HepG2 (cell line): ENCODE measurements at regions not wholly inside any gene's neighbourhood (a gene's known extent, or its start where the extent isn't known, plus 50 kb on each side); places are given as distances from the start of the nearest gene placed in this dataset.

ENCODE experiments used
- ATAC-seq: fragments of 200-7000 bp; cut with Tn5 transposase; 3 replicates; pipeline ENCODE4 v1.9.1; 2020; ENCODE audit warnings: mild to moderate bottlenecking, moderate library complexity
- BruUV-seq: library from RNA; stranded (reverse); fragments of 400-500 nt; replicated peaks from 2 replicates; lab custom pipeline; 2021; lab: Mats Ljungman, UMichigan
- CTCF ChIA-PET: fragments of 300-600 bp; formaldehyde crosslinking; extraction: SDS; loops from one replicate; lab custom pipeline; 2021; ENCODE audit warnings: low total read pairs, inconsistent platforms, low intra/inter-chr PET ratio; lab: Yijun Ruan, JAX
- POLR2A ChIA-PET: fragments of 350-600 bp; sonication (Branson Sonifier 250); formaldehyde crosslinking; loops from one replicate; lab custom pipeline; 2020; ENCODE audit warnings: antibody characterized with exemption, inconsistent platforms; lab: Yijun Ruan, JAX
- DNase-seq: peaks from one replicate; pipeline ENCODE4 v3.0.0-alpha.2; 2015; ENCODE audit warnings: low spot score
- FAIRE-seq: peaks from 3 replicates; lab custom pipeline; 2011; peaks lifted over from hg19 to GRCh38; lab: Jason Lieb, UNC
- H2AFZ ChIP-seq: one replicate; pipeline ENCODE4 v1.6.1; 2011; ENCODE audit warnings: low read length, inconsistent platforms
- H3K27ac ChIP-seq: fragments of 300-600 bp; 3 replicates; pipeline ENCODE4 v1.8.0; 2011; ENCODE audit warnings: mixed run types, mild to moderate bottlenecking, mixed read lengths, low read length, inconsistent platforms; ENCODE audit not compliant: insufficient read depth; ENCODE audit errors: extremely low read length
- H3K27me3 ChIP-seq, 2 experiments: fragments of 200-600 bp in 1 of 2; 2 replicates in 1 of 2; 3 replicates in 1 of 2; pipeline versions ENCODE4 v1.6.0 to v1.8.0; 2011; ENCODE audit warnings: low read length in 2 of 2, mild to moderate bottlenecking in 2 of 2, moderate library complexity in 2 of 2, inconsistent platforms in 1 of 2; ENCODE audit not compliant: insufficient read depth in 2 of 2, control insufficient read depth in 1 of 2
- H3K36me3 ChIP-seq, 2 experiments: fragments of 200-600 bp in 1 of 2; replicated peaks in 1 of 2; 2 replicates in 1 of 2; 3 replicates in 1 of 2; pipeline versions ENCODE4 v1.5.1 to v1.8.0; 2011; ENCODE audit warnings: low read length in 2 of 2, inconsistent platforms in 1 of 2; ENCODE audit not compliant: insufficient read depth in 2 of 2, control insufficient read depth in 1 of 2
- H3K4me1 ChIP-seq: 2 replicates; pipeline ENCODE4 v1.5.1; 2012; ENCODE audit warnings: low read length, inconsistent platforms; ENCODE audit not compliant: insufficient read depth
- H3K4me2 ChIP-seq: 2 replicates; pipeline ENCODE4 v1.6.0; 2011; ENCODE audit warnings: low read depth, low read length, inconsistent platforms
- H3K4me3 ChIP-seq, 3 experiments: fragments of 200-600 bp in 1 of 3; sonication (generic), shearing (Covaris generic) in 1 of 3; replicated peaks in 1 of 3; 2 replicates each; pipeline ENCODE4 v1.5.1; 2011 to 2016; ENCODE audit warnings: low read length in 3 of 3, inconsistent platforms in 2 of 3, low read depth in 2 of 3, mild to moderate bottlenecking in 2 of 3, control low read depth in 1 of 3, mixed read lengths in 1 of 3; ENCODE audit not compliant: insufficient read depth in 1 of 3
- H3K79me2 ChIP-seq: one replicate; pipeline ENCODE4 v1.6.1; 2011; ENCODE audit warnings: low read length, inconsistent platforms; ENCODE audit not compliant: insufficient read depth
- H3K9ac ChIP-seq: 2 replicates; pipeline ENCODE4 v1.6.0; 2011; ENCODE audit warnings: mild to moderate bottlenecking, low read depth, low read length, inconsistent platforms; ENCODE audit not compliant: insufficient read depth
- H3K9me3 ChIP-seq: 2 replicates; pipeline ENCODE4 v1.5.1; 2012; ENCODE audit warnings: mild to moderate bottlenecking, low read length
- H4K20me1 ChIP-seq: 2 replicates; pipeline ENCODE4 v1.6.0; 2011; ENCODE audit warnings: inconsistent platforms, mild to moderate bottlenecking, low read length, moderate library complexity; ENCODE audit not compliant: insufficient read depth
- KLF11 ChIP-seq: IDR thresholded peaks from 2 replicates; pipeline ENCODE4 v1.6.1; 2016; ENCODE audit warnings: missing compliant biosample characterization
- KLF12 ChIP-seq: sonication (generic); formaldehyde crosslinking; IDR thresholded peaks from 2 replicates; pipeline ENCODE4 v1.4.0; 2020; ENCODE audit warnings: missing genetic modification reagents, borderline replicate concordance
- SMARCC2 ChIP-seq: fragments of 450-650 bp; IDR thresholded peaks from 2 replicates; pipeline ENCODE4 v1.6.1; 2017; ENCODE audit warnings: antibody characterized with exemption, mild to moderate bottlenecking
- SP4 ChIP-seq: sonication (generic); formaldehyde crosslinking; IDR thresholded peaks from 2 replicates; pipeline ENCODE4 v1.8.1; 2023; ENCODE audit warnings: mild to moderate bottlenecking, missing genetic modification reagents
- SUZ12 ChIP-seq: fragments of 150-350 bp; IDR thresholded peaks from 2 replicates; pipeline ENCODE4 v1.6.1; 2014; ENCODE audit warnings: low read depth, low read length
- XRCC5 ChIP-seq: fragments of 200-400 bp; formaldehyde crosslinking; optimal IDR thresholded peaks from 2 replicates; pipeline ENCODE3; 2017; ENCODE audit warnings: mild to moderate bottlenecking, low read length
- ZFP36L2 ChIP-seq: sonication (generic); formaldehyde crosslinking; IDR thresholded peaks from 2 replicates; pipeline ENCODE4 v1.4.0; 2020; ENCODE audit warnings: missing genetic modification reagents
- ZKSCAN8 ChIP-seq: IDR thresholded peaks from 2 replicates; pipeline ENCODE4 v1.6.1; 2016; ENCODE audit warnings: borderline replicate concordance, missing genetic modification reagents, missing compliant biosample characterization
- ZNF24 ChIP-seq: fragments of 450-650 bp; IDR thresholded peaks from 2 replicates; pipeline ENCODE4 v1.6.1; 2017; ENCODE audit warnings: antibody characterized with exemption, mild to moderate bottlenecking
- ZNF589 ChIP-seq: sonication (generic); formaldehyde crosslinking; conservative IDR thresholded peaks from 2 replicates; pipeline ENCODE4 v1.8.0; 2022; ENCODE audit warnings: mild to moderate bottlenecking, moderate library complexity, missing genetic modification reagents
- ZNF629 ChIP-seq: sonication (generic); formaldehyde crosslinking; conservative IDR thresholded peaks from 2 replicates; pipeline ENCODE4 v1.5.0; 2020; ENCODE audit warnings: missing genetic modification reagents
- ZNF724P ChIP-seq: sonication (generic); formaldehyde crosslinking; IDR thresholded peaks from 2 replicates; pipeline ENCODE4 v1.8.0; 2022; ENCODE audit warnings: missing genetic modification reagents, borderline replicate concordance
- ZNF891 ChIP-seq: sonication (generic); formaldehyde crosslinking; IDR thresholded peaks from 2 replicates; pipeline ENCODE4 v1.5.0; 2020; ENCODE audit warnings: mild to moderate bottlenecking, missing genetic modification reagents
- WGBS: methylation state at CpG from one replicate; pipeline ENCODE4 v1.1.6; 2017; ENCODE audit warnings: low lambda C conversion rate; 5-methylcytosine and 5-hydroxymethylcytosine counted together
- in situ Hi-C: cut with HindIII; loops from 2 replicates; pipeline ENCODE4 v1.10.0; 2017; ENCODE audit warnings: low pct_unique_long_range_greater_than_20kb; ENCODE audit not compliant: extremely low pct_ligation_motif_present
- intact Hi-C: fragments of 100-400 bp; cut with micrococcal nuclease; formaldehyde crosslinking; loops from one replicate; pipeline ENCODE4 v1.10.0; 2022; ENCODE audit not compliant: unreplicated experiment
- TF ChIP-seq, protein P1 (sequence below): sonication (generic); formaldehyde crosslinking; IDR thresholded peaks from 2 replicates; pipeline ENCODE4 v1.5.1; 2020; ENCODE audit warnings: mild to moderate bottlenecking, missing genetic modification reagents, borderline replicate concordance
- TF ChIP-seq, protein P2 (sequence below): sonication (generic); formaldehyde crosslinking; IDR thresholded peaks from 2 replicates; pipeline ENCODE4 v1.4.0; 2020; ENCODE audit warnings: mild to moderate bottlenecking, low read depth, missing genetic modification reagents

DNA sequence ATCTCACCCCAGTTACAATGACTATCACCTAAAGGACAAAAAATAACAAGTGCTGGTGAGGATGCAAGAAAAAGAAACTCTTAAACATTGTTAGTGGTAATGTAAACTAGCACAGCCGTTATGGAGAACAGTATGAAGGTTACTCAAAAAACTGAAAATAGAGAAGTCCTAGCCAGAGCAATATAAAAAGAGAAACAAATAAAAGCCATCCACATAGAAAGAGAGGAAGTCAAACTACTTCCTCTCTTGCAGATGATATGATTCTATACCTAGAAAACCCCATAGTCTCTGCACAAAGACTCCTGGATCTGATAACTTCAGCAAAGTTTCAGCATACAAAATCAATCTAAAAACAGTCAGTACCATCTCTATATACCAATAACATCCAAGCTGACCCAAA lies 221.5 kb upstream of the FAM174A start:
- DNase-seq: no peak
- no peak for FAIRE-seq
- Histone ChIP-seq H3K79me2 (no peaks in the 10 kb centered on the region), H3K9me3 (no peaks in the 10 kb centered on the region), H3K27me3 (no peaks in the 10 kb centered on the region), H3K4me2 (no peak overlapping the region), H3K9ac (no peak overlapping the region), H4K20me1 (no peaks in the 10 kb centered on the region), H2AFZ (no peak overlapping the region), H3K4me1 (no peaks in the 10 kb centered on the region), H3K27ac (no peak overlapping the region), H3K36me3 (no peaks in the 10 kb centered on the region), H3K4me3 (no peak overlapping the region)
- ChIA-PET CTCF (no interaction called here), POLR2A (no interaction called here)
- no TSS peak for BruUV-seq
- WGBS: 0% methylated on average over 1 of the region's 1 CpG
- ATAC-seq: no peak
- TF ChIP-seq ZNF891 (CRISPR knock-in tag) (no peak), SP4 (CRISPR knock-in tag) (no peak), KLF11 (CRISPR knock-in tag) (no peak)
- in situ Hi-C loops: no loop called here
- intact Hi-C loops: loop anchor here (5.0 kb wide), 1 partner anchor 1036 kb away; no protein-coding TSS in a partner anchor

DNA sequence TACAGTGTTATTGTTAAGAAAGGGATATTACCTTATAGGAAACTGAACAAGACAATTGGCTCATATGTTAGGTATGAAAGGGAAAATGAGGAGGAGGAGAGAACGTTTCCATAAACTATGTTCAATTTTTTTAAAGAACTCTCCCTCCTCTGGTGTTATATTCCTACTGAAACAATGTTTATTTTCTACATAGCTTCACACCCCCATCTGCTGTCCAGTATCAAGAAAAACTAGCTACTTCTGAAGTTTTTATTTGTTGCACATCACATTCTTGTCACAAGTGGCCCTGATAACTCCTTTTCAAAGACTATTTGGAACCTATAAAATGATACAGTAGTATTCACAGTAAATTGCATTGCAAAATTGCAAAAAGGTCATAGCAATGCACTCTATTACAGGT lies 223.4 kb upstream of the FAM174A start:
- no peak for ATAC-seq
- TF ChIP-seq, protein P1, sequence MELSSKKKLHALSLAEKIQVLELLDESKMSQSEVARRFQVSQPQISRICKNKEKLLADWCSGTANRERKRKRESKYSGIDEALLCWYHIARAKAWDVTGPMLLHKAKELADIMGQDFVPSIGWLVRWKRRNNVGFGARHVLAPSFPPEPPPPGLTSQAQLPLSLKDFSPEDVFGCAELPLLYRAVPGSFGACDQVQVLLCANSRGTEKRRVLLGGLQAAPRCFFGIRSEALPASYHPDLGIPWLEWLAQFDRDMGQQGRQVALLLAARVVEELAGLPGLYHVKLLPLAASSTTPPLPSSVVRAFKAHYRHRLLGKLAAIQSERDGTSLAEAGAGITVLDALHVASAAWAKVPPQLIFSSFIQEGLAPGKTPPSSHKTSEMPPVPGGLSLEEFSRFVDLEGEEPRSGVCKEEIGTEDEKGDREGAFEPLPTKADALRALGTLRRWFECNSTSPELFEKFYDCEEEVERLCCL (CRISPR knock-in tag): no peak
- TF ChIP-seq KLF12 (no peak), ZNF629 (CRISPR knock-in tag) (no peak), SMARCC2 (no peak), SUZ12 (no peak), ZNF724P (CRISPR knock-in tag) (no peak), ZFP36L2 (CRISPR knock-in tag) (no peak), ZNF24 (no peak), ZKSCAN8 (CRISPR knock-in tag) (no peak), ZNF589 (no peak), XRCC5 (no peak)
- TF ChIP-seq, protein P2, sequence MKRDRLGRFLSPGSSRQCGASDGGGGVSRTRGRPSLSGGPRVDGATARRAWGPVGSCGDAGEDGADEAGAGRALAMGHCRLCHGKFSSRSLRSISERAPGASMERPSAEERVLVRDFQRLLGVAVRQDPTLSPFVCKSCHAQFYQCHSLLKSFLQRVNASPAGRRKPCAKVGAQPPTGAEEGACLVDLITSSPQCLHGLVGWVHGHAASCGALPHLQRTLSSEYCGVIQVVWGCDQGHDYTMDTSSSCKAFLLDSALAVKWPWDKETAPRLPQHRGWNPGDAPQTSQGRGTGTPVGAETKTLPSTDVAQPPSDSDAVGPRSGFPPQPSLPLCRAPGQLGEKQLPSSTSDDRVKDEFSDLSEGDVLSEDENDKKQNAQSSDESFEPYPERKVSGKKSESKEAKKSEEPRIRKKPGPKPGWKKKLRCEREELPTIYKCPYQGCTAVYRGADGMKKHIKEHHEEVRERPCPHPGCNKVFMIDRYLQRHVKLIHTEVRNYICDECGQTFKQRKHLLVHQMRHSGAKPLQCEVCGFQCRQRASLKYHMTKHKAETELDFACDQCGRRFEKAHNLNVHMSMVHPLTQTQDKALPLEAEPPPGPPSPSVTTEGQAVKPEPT (CRISPR knock-in tag): no peak

More for the DNA sequence above, 223.4 kb upstream of the FAM174A start:
- no peak overlapping the region for H3K9ac ChIP-seq
- no peaks in the 10 kb centered on the region for H3K9me3 ChIP-seq
- no TSS peak for BruUV-seq
- FAIRE-seq: no peak
- intact Hi-C loops (loop anchor here (5.0 kb wide), 1 partner anchor 1035 kb away; no protein-coding TSS in a partner anchor), in situ Hi-C loops (no loop called here)
- ChIA-PET CTCF (no interaction called here), POLR2A (no interaction called here)
- no peak overlapping the region for H3K4me2 ChIP-seq
- H3K36me3 ChIP-seq: no peaks in the 10 kb centered on the region
- H3K4me3 ChIP-seq: no peak overlapping the region
- no peak overlapping the region for H2AFZ ChIP-seq
- H3K4me1 ChIP-seq: no peaks in the 10 kb centered on the region
- no peak overlapping the region for H3K27ac ChIP-seq
- H3K79me2 ChIP-seq: no peaks in the 10 kb centered on the region
- no peak for DNase-seq
- WGBS: 5% methylated on average over 1 of the region's 1 CpG
- no peaks in the 10 kb centered on the region for H3K27me3 ChIP-seq
- no peaks in the 10 kb centered on the region for H4K20me1 ChIP-seq
